GM21717 (cell line): ENCODE measurements at regions not wholly inside any gene's neighbourhood (a gene's known extent, or its start where the extent isn't known, plus 50 kb on each side); places are given as distances from the start of the nearest gene placed in this dataset.
"Not testable (repeated sequence)": the region's sequence is repeated elsewhere in the genome, so short reads cannot be mapped to it uniquely, and the experiment has no call there.

Experiments used
- ATAC-seq: cut with Tn5 transposase; IDR thresholded peaks from one replicate; pipeline ENCODE4 v1.9.1; 2021; ENCODE audit warnings: mild to moderate bottlenecking, moderate library complexity; ENCODE audit not compliant: unreplicated experiment

GRCh38 chr10:23927576-23928325 is 281.2 kb upstream of the KIAA1217 start:
- no peak for ATAC-seq

GRCh38 chr10:23934023-23934422 is 274.9 kb upstream of the KIAA1217 start:
- not testable (repeated sequence) for ATAC-seq

- no peak for ATAC-seq
Measured at GRCh38 chr10:23945845-23946244, 263.1 kb upstream of the KIAA1217 start.

- no peak for ATAC-seq
Measured at GRCh38 chr10:23951841-23952240, 257.1 kb upstream of the KIAA1217 start.

- ATAC-seq, result no peak
Measured at GRCh38 chr10:23955456-23956225, 253.3 kb upstream of the KIAA1217 start.

DNA sequence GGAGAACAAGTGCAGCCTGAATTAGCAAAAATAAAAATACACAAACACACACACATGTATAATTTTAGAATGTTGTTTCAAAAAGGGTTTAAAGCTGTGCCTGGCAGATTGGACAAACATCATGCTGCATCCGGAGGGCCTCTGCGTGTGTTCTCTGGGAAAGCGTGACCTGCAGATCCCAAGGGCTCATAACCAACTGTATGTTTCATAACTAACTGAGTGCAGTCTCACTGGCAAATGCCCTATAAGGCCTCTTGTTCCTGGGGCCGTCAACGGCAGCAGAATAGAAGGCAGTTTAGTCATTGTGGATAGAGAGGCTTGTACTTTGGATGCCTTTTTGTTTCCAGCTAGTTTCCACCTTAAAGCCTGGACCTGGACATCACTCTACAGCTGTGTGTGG is 243.8 kb upstream of the KIAA1217 start:
- no peak for ATAC-seq

- ATAC-seq, result no peak
Measured at GRCh38 chr10:23965880-23966279, 243.1 kb upstream of the KIAA1217 start.

DNA sequence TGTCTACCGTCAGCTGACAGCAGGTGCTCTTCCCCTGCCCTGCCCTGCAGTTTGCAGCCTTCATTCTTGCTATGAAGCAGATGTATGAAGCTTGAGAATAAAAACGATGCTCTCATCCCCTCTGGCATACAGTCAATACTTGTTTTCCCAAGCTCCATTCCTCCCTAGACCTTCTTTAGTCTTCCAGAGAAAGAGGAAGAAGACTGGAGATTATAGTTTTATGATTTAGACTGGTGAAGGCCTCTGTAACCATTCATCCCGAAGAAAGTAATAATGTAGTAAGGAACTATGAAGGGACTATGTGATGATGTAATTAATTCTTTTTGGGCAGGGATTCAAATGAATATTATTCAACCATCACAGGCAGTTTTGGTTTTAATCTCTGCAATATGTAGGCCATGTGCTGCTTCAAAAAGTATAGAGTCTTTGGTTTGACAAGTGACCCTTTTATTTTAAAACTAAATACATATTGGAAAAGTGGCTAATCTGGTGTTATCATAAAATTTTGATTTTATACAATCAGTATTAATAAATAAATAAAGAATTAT is 242.4 kb upstream of the KIAA1217 start:
- no peak for ATAC-seq

- ATAC-seq, result no peak
Measured at GRCh38 chr10:23968301-23968700, 240.6 kb upstream of the KIAA1217 start.

DNA sequence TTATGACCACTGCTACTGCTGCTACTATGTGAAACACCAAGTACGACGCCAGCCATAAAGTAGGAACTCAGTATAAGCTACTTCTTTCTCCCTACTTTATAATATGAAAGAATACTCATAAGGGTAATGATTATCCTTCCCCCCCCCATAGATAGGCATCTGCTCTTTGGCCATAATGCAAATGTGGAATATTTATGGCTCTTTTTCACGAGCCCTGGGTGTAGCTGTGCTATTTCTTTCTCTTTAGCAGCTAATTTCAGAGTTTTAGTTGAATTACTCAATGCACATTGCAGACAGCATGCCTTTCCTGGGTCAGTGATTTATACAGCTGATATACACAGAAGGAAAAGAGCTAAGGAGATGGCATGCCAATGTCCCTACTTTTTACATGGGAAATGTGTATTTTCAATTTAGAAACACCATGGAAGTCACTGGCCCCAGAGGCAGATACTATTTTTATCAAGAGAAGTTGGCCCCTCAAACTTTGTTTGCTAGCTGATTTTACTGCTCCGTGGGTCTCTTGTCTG is 234.1 kb upstream of the KIAA1217 start:
- ATAC-seq, result no peak

- no peak for ATAC-seq
Measured at GRCh38 chr10:23975431-23975830, 233.5 kb upstream of the KIAA1217 start.

- no peak for ATAC-seq
Measured at GRCh38 chr10:23976275-23976674, 232.7 kb upstream of the KIAA1217 start.

DNA sequence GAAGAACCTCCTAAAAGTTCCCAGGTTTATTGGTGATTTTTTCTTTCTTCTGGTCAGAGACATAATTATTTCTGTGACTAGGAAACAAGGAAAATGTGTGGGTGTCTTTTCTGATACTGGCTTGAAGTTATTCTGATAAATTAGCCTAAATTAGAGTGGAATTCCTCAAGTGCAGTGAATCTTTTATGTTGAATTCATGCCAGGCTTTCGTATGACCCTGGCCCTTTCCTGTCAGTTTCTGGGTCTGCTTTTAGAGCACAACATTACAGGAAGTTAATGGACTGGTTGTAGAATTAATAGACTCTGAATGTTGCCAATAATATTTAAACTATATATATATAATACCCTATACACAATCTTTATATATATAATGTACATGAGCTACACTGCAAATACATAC is 230.6 kb upstream of the KIAA1217 start:
- no peak for ATAC-seq

- ATAC-seq, result no peak
Measured at GRCh38 chr10:23980094-23980493, 228.8 kb upstream of the KIAA1217 start.

- no peak for ATAC-seq
Measured at GRCh38 chr10:23981520-23982309, 227.2 kb upstream of the KIAA1217 start.

DNA sequence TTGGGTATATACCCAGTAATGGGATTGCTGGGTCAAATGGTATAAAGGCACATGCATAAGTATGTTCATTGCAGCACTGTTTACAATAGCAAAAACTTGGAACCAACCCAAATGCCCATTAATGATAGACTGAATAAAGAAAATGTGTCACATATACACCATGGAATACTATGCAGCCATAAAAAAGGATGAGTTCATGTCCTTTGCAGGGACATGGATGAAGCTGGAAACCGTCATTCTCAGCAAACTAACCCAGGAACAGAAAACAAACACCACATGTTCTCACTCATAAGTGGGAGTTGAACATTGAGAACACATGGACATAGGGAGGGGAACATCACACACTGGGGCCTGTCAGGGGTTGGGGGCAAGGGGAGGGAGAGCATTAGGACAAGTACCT is 224.5 kb upstream of the KIAA1217 start:
- ATAC-seq, result not testable (repeated sequence)

- ATAC-seq, result no peak
Measured at GRCh38 chr10:23988006-23988405, 220.9 kb upstream of the KIAA1217 start.

DNA sequence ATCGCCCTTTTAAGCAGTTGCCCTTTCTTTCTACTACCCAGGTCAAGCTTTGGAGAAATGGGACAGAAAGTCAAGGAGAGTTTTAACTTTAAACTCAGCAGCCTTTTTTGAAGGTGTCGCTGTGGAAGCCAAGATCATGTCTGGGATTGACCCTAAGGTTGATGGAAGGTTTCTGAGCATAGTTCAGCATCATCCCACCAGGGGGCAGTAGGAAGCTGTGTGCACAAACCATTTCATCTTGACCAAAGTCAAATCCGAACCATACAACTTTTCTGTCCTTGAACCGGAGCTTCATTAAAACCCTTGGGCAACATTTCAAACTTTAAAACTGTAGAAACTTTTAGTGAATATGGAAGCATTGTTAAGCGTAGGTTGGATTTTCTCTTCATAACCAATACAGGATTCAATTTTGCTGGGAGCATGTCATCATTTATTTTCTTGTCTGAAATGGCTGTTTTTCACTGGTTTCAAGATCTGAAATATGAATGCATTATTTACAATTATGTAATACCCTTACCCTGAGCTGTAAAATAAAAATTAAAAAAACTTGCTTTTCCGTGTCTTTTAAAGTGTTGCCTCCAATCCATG is 214.4 kb upstream of the KIAA1217 start:
- ATAC-seq, result no peak

DNA sequence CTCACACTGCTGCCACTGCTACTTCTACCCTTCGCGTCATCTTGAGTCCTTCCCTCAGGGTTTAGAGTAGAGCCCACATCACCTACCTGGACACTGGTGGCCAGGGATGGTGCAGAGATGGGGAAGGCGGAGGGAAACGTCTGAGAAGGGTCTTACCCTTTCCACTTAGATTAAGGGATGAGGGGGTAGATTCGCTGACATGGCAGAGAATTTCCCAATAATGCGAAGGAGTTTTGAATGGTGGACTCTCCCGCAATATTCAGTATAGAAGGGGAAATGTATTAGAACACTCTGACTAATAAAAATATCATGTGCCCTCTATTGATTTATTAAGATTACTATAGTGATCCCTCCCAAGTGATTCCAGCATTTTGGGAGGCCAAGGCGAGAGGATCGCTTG is 209.5 kb upstream of the KIAA1217 start:
- no peak for ATAC-seq

- ATAC-seq, result no peak
Measured at GRCh38 chr10:24000271-24000813, 208.6 kb upstream of the KIAA1217 start.
